CD4-positive, alpha-beta T cell (primary cell): ENCODE measurements at regions not wholly inside any gene's neighbourhood (a gene's known extent, or its start where the extent isn't known, plus 50 kb on each side); places are given as distances from the start of the nearest gene placed in this dataset.
"Not testable (repeated sequence)": the region's sequence is repeated elsewhere in the genome, so short reads cannot be mapped to it uniquely, and the experiment has no call there.

Source experiments
- ATAC-seq: fragments of 200-7000 bp; cut with Tn5 transposase; one replicate; pipeline ENCODE4 v1.10.0; 2022; ENCODE audit warnings: mild to moderate bottlenecking; ENCODE audit not compliant: poor library complexity
- CTCF ChIA-PET: fragments of 350-600 bp; sonication (Branson Sonifier 250); formaldehyde crosslinking; loops from one replicate; lab custom pipeline; 2021; ENCODE audit warnings: antibody characterized with exemption, inconsistent platforms; lab: Charles Lee
- POLR2A ChIA-PET: fragments of 350-600 bp; sonication (Branson Sonifier 250); formaldehyde crosslinking; loops from one replicate; lab custom pipeline; 2021; ENCODE audit warnings: antibody characterized with exemption, inconsistent platforms; lab: Charles Lee
- DNase-seq, 14 experiments: peaks; one replicate each; pipeline ENCODE4 v3.0.0-alpha.2; 2013 to 2020; ENCODE audit warnings: mixed read lengths in 2 of 14
- H3K27ac ChIP-seq, 2 donors: one replicate each; pipeline versions ENCODE4 v1.5.1 to v1.7.0; 2013; ENCODE audit warnings: low read length in 2 of 2, low read depth in 1 of 2, mild to moderate bottlenecking in 1 of 2
- H3K27me3 ChIP-seq, 2 experiments: 1 replicate in 1 of 2; 2 replicates in 1 of 2; pipeline versions ENCODE4 v1.6.1 to v1.7.0; 2013; ENCODE audit warnings: low read length in 2 of 2, control low read depth in 1 of 2, mild to moderate bottlenecking in 1 of 2, moderate library complexity in 1 of 2; ENCODE audit not compliant: insufficient read depth in 2 of 2, control insufficient read depth in 1 of 2
- H3K36me3 ChIP-seq: one replicate; pipeline ENCODE4 v1.6.1; 2013; ENCODE audit warnings: low read length, control low read depth; ENCODE audit not compliant: insufficient read depth
- H3K4me1 ChIP-seq: one replicate; pipeline ENCODE4 v1.6.1; 2013; ENCODE audit warnings: low read length, control low read depth; ENCODE audit not compliant: insufficient read depth
- H3K4me3 ChIP-seq: one replicate; pipeline ENCODE4 v1.5.1; 2013; ENCODE audit warnings: mild to moderate bottlenecking, low read length, moderate library complexity
- H3K9me3 ChIP-seq, 2 experiments: 1 replicate in 1 of 2; 2 replicates in 1 of 2; pipeline versions ENCODE4 v1.6.1 to v1.7.0; 2013; ENCODE audit warnings: low read length in 2 of 2, mild to moderate bottlenecking in 2 of 2, control low read depth in 1 of 2, moderate library complexity in 1 of 2; ENCODE audit not compliant: control insufficient read depth in 1 of 2, insufficient read depth in 1 of 2
- H3K27ac Mint-ChIP-seq: one replicate; pipeline ENCODE4 v1.8.0; 2020; ENCODE audit warnings: mixed read lengths
- H3K27me3 Mint-ChIP-seq: one replicate; pipeline ENCODE4 v1.8.0; 2021; ENCODE audit warnings: mixed read lengths
- H3K36me3 Mint-ChIP-seq: one replicate; pipeline ENCODE4 v1.8.0; 2021; ENCODE audit warnings: low read depth, mixed read lengths
- H3K4me1 Mint-ChIP-seq: one replicate; pipeline ENCODE4 v1.8.0; 2021; ENCODE audit warnings: low read depth, mixed read lengths
- H3K4me3 Mint-ChIP-seq: one replicate; pipeline ENCODE4 v1.8.0; 2020; ENCODE audit warnings: mild to moderate bottlenecking, mixed read lengths
- H3K9me3 Mint-ChIP-seq: one replicate; pipeline ENCODE4 v1.8.0; 2020; ENCODE audit warnings: mixed read lengths
- intact Hi-C, 2 experiments: fragments of 100-400 bp; cut with DNase I in 1 of 2; cut with micrococcal nuclease in 1 of 2; formaldehyde crosslinking; loops; one replicate each; pipeline versions ENCODE4 v1.15.1 to v1.9.0; 2023 to 2025; cut with DNase I, micrococcal nuclease
- TF ChIP-seq, protein P1 (sequence below): fragments of 200-600 bp; IDR thresholded peaks from one replicate; pipeline ENCODE4 v1.8.0; 2022; ENCODE audit warnings: antibody characterized with exemption, mild to moderate bottlenecking

DNA sequence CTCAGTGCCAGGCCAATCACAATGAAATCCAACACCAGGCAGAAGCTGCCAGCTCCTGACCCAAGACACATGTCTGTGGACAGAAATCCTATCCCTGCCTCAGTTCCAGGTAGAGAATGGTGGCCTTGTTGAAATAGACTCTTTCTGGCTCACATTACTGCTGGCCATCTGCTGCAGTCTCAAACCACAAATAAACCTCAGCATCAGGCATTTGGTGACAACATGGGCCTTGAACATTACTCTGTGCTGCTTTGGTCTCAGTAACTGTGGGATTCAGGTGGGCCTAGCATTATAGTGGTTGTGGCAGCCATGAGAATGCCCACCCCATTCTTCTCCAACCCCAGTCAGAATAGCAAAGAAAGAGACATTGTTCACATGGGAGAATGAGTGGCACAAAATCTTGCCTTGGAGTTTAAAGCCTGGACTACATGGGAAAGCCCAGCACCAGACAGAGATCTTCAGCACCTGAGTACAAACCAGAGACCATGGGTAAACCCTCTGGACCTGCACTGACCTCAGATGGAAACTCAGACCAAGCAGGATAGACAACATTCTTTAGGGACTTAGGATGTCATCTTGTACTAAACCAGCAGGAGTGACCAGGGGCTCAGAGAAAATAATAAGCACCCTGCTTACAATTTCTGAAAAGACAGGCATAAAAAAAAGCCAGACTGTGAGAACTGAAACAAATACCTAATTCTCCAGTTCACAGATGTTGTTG is 50.4 kb upstream of the TRAM1L1 start:
- Histone ChIP-seq H3K9me3 (no peaks in the 10 kb centered on the region), H3K36me3 (no peaks in the 10 kb centered on the region), H3K27me3 (no peaks in the 10 kb centered on the region), H3K4me3 (no peak overlapping the region), H3K4me1 (no peaks in the 10 kb centered on the region), H3K27ac (no peak overlapping the region)
- ATAC-seq (no peak), DNase-seq (no peak)
- Mint-ChIP-seq H3K4me1 (no peaks in the 10 kb centered on the region), H3K4me3 (no peak overlapping the region), H3K27me3 (no peaks in the 10 kb centered on the region), H3K27ac (no peak overlapping the region), H3K36me3 (no peaks in the 10 kb centered on the region), H3K9me3 (peaks cover 5% of the 10 kb centered on the region)
- TF ChIP-seq, protein P1, sequence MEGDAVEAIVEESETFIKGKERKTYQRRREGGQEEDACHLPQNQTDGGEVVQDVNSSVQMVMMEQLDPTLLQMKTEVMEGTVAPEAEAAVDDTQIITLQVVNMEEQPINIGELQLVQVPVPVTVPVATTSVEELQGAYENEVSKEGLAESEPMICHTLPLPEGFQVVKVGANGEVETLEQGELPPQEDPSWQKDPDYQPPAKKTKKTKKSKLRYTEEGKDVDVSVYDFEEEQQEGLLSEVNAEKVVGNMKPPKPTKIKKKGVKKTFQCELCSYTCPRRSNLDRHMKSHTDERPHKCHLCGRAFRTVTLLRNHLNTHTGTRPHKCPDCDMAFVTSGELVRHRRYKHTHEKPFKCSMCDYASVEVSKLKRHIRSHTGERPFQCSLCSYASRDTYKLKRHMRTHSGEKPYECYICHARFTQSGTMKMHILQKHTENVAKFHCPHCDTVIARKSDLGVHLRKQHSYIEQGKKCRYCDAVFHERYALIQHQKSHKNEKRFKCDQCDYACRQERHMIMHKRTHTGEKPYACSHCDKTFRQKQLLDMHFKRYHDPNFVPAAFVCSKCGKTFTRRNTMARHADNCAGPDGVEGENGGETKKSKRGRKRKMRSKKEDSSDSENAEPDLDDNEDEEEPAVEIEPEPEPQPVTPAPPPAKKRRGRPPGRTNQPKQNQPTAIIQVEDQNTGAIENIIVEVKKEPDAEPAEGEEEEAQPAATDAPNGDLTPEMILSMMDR: no peak
- ChIA-PET CTCF (no interaction called here), POLR2A (no interaction called here)
- intact Hi-C loops: no loop called here

- TF ChIP-seq, protein P1: no peak
- ChIA-PET POLR2A (no interaction called here), CTCF (no interaction called here)
- H3K27ac Mint-ChIP-seq: no peak overlapping the region
- DNase-seq: no peak
- intact Hi-C loops: no loop called here
- Histone ChIP-seq H3K36me3 (no peaks in the 10 kb centered on the region), H3K9me3 (no peaks in the 10 kb centered on the region), H3K27me3 (no peaks in the 10 kb centered on the region), H3K4me1 (no peaks in the 10 kb centered on the region), H3K4me3 (no peak overlapping the region), H3K27ac (no peak overlapping the region)
- H3K27me3 Mint-ChIP-seq: no peaks in the 10 kb centered on the region
- no peak overlapping the region for H3K4me3 Mint-ChIP-seq
- ATAC-seq: no peak
- peaks cover 7% of the 10 kb centered on the region for H3K9me3 Mint-ChIP-seq
- H3K36me3 Mint-ChIP-seq: no peaks in the 10 kb centered on the region
- H3K4me1 Mint-ChIP-seq: no peaks in the 10 kb centered on the region
Measured at GRCh38 chr4:117137145-117137544, 51.8 kb upstream of the TRAM1L1 start.

DNA sequence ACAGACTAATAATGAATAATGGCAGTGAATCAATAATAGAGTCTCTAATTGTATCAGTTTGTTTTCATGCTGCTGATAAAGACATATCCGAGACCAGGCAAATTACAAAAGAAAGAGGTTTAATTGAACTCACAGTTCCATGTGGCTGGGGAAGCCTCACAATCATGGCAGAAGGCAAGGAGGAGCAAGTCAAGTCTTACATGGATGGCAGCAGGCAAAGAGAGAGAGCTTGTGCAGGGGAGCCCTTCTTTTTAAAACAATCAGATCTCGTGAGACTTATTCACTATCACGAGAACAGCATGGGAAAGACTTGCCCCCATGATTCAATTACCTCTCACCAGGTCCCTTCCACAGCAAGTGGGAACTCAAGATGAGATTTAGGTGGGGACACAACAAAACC is 53.4 kb upstream of the TRAM1L1 start:
- DNase-seq, H3K27me3 ChIP-seq, H3K36me3 Mint-ChIP-seq, H3K4me3 Mint-ChIP-seq, H3K4me1 ChIP-seq, H3K9me3 Mint-ChIP-seq, H3K9me3 ChIP-seq, H3K27ac Mint-ChIP-seq, POLR2A ChIA-PET, H3K27me3 Mint-ChIP-seq, CTCF ChIA-PET, H3K27ac ChIP-seq, intact Hi-C loops, H3K36me3 ChIP-seq, H3K4me1 Mint-ChIP-seq, H3K4me3 ChIP-seq, ATAC-seq: not testable (repeated sequence)

DNA sequence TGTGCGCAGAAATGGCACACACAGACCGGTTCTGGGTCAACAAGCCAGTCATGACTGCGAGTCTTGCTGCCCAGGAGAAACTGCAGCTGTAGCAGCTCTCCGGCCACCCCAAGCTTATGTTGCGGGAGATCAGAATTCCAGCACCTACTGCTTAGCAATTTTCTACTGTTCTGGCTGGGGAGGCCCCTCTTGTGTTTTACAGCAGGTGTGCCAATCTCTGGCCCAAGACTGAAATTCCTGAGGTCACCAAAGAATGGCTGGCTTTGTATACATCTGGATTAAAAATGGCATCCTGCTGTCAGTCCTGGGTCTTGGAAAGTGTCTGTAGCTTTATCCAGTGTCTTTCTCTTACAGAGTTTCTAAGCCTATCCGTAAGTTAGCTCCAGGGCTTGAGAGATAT is 68.9 kb upstream of the TRAM1L1 start:
- peaks cover 7% of the 10 kb centered on the region for H3K9me3 Mint-ChIP-seq
- Histone ChIP-seq H3K36me3 (no peaks in the 10 kb centered on the region), H3K4me1 (no peaks in the 10 kb centered on the region), H3K27ac (no peak overlapping the region), H3K4me3 (no peak overlapping the region), H3K27me3 (no peaks in the 10 kb centered on the region), H3K9me3 (peaks cover 0 to 4% of the 10 kb centered on the region in 2 experiments)
- no peak for ATAC-seq
- H3K36me3 Mint-ChIP-seq: no peaks in the 10 kb centered on the region
- POLR2A ChIA-PET: no interaction called here
- H3K27ac Mint-ChIP-seq: no peak overlapping the region
- CTCF ChIA-PET: no interaction called here
- intact Hi-C loops: no loop called here
- no peaks in the 10 kb centered on the region for H3K27me3 Mint-ChIP-seq
- TF ChIP-seq, protein P1: no peak
- H3K4me3 Mint-ChIP-seq: no peak overlapping the region
- DNase-seq: no peak
- no peaks in the 10 kb centered on the region for H3K4me1 Mint-ChIP-seq
